ENCODE measurements at regions not wholly inside any gene's neighbourhood (a gene's known extent, or its start where the extent isn't known, plus 50 kb on each side); places are given as distances from the start of the nearest gene placed in this dataset.

DNA sequence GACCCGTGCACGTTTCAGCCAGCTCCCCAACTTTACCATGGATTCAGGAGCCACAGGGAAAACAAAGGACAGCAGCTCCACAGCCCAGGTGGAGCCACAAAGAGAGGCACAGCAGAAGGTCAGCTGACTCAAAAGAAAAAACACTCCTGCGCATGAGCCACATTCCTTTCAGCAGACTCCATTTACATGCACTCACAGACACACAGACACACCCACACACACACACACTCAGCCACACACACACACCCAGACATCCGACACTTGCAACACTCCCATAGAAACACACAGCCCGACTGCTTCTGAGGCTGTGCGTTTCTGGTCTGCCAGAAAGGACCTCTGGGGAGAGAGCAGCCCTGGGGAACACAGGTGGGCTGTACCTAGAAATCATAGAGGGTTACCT, 2335.5 kb downstream of the TP53TG3F start:
- TF ChIP-seq, protein P1, sequence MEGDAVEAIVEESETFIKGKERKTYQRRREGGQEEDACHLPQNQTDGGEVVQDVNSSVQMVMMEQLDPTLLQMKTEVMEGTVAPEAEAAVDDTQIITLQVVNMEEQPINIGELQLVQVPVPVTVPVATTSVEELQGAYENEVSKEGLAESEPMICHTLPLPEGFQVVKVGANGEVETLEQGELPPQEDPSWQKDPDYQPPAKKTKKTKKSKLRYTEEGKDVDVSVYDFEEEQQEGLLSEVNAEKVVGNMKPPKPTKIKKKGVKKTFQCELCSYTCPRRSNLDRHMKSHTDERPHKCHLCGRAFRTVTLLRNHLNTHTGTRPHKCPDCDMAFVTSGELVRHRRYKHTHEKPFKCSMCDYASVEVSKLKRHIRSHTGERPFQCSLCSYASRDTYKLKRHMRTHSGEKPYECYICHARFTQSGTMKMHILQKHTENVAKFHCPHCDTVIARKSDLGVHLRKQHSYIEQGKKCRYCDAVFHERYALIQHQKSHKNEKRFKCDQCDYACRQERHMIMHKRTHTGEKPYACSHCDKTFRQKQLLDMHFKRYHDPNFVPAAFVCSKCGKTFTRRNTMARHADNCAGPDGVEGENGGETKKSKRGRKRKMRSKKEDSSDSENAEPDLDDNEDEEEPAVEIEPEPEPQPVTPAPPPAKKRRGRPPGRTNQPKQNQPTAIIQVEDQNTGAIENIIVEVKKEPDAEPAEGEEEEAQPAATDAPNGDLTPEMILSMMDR (conservative IDR thresholded peaks at IDR 0.05; ENCODE audit: low read depth, low read length) = no peak
- TF ChIP-seq EZH2 (IDR thresholded peaks at IDR 0.05; ENCODE audit: low read length, unreplicated experiment) = no peak

Data from PC-3 (cell line).